H9 (cell line): ENCODE measurements at regions not wholly inside any gene's neighbourhood (a gene's known extent, or its start where the extent isn't known, plus 50 kb on each side); places are given as distances from the start of the nearest gene placed in this dataset.

ENCODE experiments used
- DNase-seq: peaks from one replicate; pipeline ENCODE4 v3.0.0-alpha.2; 2017
- H2AFZ ChIP-seq: one replicate; pipeline ENCODE4 v1.6.1; 2013; ENCODE audit warnings: mild to moderate bottlenecking, low read length, control low read depth, moderate library complexity
- H2AK5ac ChIP-seq: 2 replicates; pipeline ENCODE4 v1.6.1; 2013; ENCODE audit warnings: low read length, control low read depth, mixed read lengths; ENCODE audit not compliant: insufficient read length
- H2BK120ac ChIP-seq: one replicate; pipeline ENCODE4 v1.6.1; 2013; ENCODE audit warnings: low read depth, mild to moderate bottlenecking, low read length, control low read depth, inconsistent platforms; ENCODE audit not compliant: poor library complexity, severe bottlenecking
- H2BK12ac ChIP-seq: 2 replicates; pipeline ENCODE4 v1.6.1; 2013; ENCODE audit warnings: low read length, control low read depth, mixed read lengths, low read depth; ENCODE audit not compliant: insufficient read length
- H2BK15ac ChIP-seq: 2 replicates; pipeline ENCODE4 v1.6.1; 2013; ENCODE audit warnings: low read depth, low read length, control low read depth
- H2BK20ac ChIP-seq: one replicate; pipeline ENCODE4 v1.6.1; 2013; ENCODE audit warnings: low read depth, mild to moderate bottlenecking, low read length, control low read depth, inconsistent platforms; ENCODE audit not compliant: poor library complexity, severe bottlenecking
- H2BK5ac ChIP-seq: 2 replicates; pipeline ENCODE4 v1.6.1; 2013; ENCODE audit warnings: low read length, control low read depth, mixed read lengths; ENCODE audit not compliant: insufficient read length
- H3K14ac ChIP-seq: 2 replicates; pipeline ENCODE4 v1.6.1; 2013; ENCODE audit warnings: low read length, control low read depth; ENCODE audit not compliant: insufficient read depth
- H3K18ac ChIP-seq: 2 replicates; pipeline ENCODE4 v1.6.1; 2013; ENCODE audit warnings: low read depth, mild to moderate bottlenecking, mixed read lengths, low read length, control low read depth; ENCODE audit not compliant: insufficient read length
- H3K23ac ChIP-seq: 2 replicates; pipeline ENCODE4 v1.6.1; 2013; ENCODE audit warnings: low read length, control low read depth, mixed read lengths, low read depth; ENCODE audit not compliant: insufficient read length
- H3K23me2 ChIP-seq: 2 replicates; pipeline ENCODE4 v1.6.1; 2013; ENCODE audit warnings: low read depth, mild to moderate bottlenecking, mixed read lengths, low read length, control low read depth; ENCODE audit not compliant: insufficient read length, poor library complexity, severe bottlenecking
- H3K27ac ChIP-seq: 2 replicates; pipeline ENCODE4 v1.5.1; 2013; ENCODE audit warnings: low read length, control low read depth, mixed read lengths, low read depth; ENCODE audit not compliant: insufficient read length
- H3K27me3 ChIP-seq: 2 replicates; pipeline ENCODE4 v1.6.1; 2013; ENCODE audit warnings: low read length, control low read depth, inconsistent platforms; ENCODE audit not compliant: insufficient read depth
- H3K4ac ChIP-seq: 2 replicates; pipeline ENCODE4 v1.6.1; 2013; ENCODE audit warnings: low read depth, mild to moderate bottlenecking, control low read depth, inconsistent platforms, low read length, moderate library complexity
- H3K4me1 ChIP-seq: 2 replicates; pipeline ENCODE4 v1.6.1; 2013; ENCODE audit warnings: low read length, control low read depth, inconsistent platforms; ENCODE audit not compliant: insufficient read depth
- H3K4me2 ChIP-seq: 2 replicates; pipeline ENCODE4 v1.6.1; 2013; ENCODE audit warnings: low read length, control low read depth, mixed read lengths; ENCODE audit not compliant: insufficient read length, insufficient read depth
- H3K56ac ChIP-seq: 2 replicates; pipeline ENCODE4 v1.6.1; 2013; ENCODE audit warnings: low read depth, mild to moderate bottlenecking, mixed read lengths, low read length, control low read depth; ENCODE audit not compliant: insufficient read length
- H3K79me1 ChIP-seq: 2 replicates; pipeline ENCODE4 v1.6.1; 2013; ENCODE audit warnings: low read depth, mild to moderate bottlenecking, moderate library complexity, low read length, control low read depth, inconsistent platforms; ENCODE audit not compliant: insufficient read depth, poor library complexity, severe bottlenecking
- H3K79me2 ChIP-seq: 2 replicates; pipeline ENCODE4 v1.6.1; 2013; ENCODE audit warnings: low read length, control low read depth, inconsistent platforms; ENCODE audit not compliant: insufficient read depth
- H3K9ac ChIP-seq: 2 replicates; pipeline ENCODE4 v1.6.1; 2013; ENCODE audit warnings: low read length, control low read depth, mixed read lengths; ENCODE audit not compliant: insufficient read length; ENCODE audit errors: extremely low read depth
- H3K9me3 ChIP-seq: one replicate; pipeline ENCODE4 v1.6.1; 2013; ENCODE audit warnings: low read depth, low read length, inconsistent platforms; ENCODE audit not compliant: control insufficient read depth
- H3T11ph ChIP-seq: one replicate; pipeline ENCODE4 v1.6.1; 2013; ENCODE audit warnings: mild to moderate bottlenecking, low read length, control low read depth, inconsistent platforms
- H4K20me1 ChIP-seq: one replicate; pipeline ENCODE4 v1.6.1; 2013; ENCODE audit not compliant: control insufficient read depth, insufficient read length, insufficient read depth
- H4K5ac ChIP-seq: 2 replicates; pipeline ENCODE4 v1.6.1; 2013; ENCODE audit warnings: low read depth, mild to moderate bottlenecking, mixed read lengths, low read length, control low read depth; ENCODE audit not compliant: insufficient read length
- H4K8ac ChIP-seq: replicated peaks from 2 replicates; pipeline ENCODE4 v1.6.1; 2013; ENCODE audit warnings: low read length, control low read depth, mixed read lengths, low read depth; ENCODE audit not compliant: insufficient read length
- H4K91ac ChIP-seq: 2 replicates; pipeline ENCODE4 v1.6.1; 2013; ENCODE audit warnings: low read depth, mild to moderate bottlenecking, moderate library complexity, mixed read lengths, low read length, control low read depth; ENCODE audit not compliant: insufficient read length
- H3K27ac Mint-ChIP-seq, 3 experiments: 2 replicates in 2 of 3; 3 replicates in 1 of 3; pipeline ENCODE4 v1.8.0; 2020 to 2021; ENCODE audit warnings: mixed read lengths in 3 of 3, mild to moderate bottlenecking in 1 of 3, moderate library complexity in 1 of 3
- H3K27me3 Mint-ChIP-seq: 2 replicates; pipeline ENCODE4 v1.8.0; 2021; ENCODE audit warnings: low read depth, mild to moderate bottlenecking, moderate library complexity, mixed read lengths
- H3K36me3 Mint-ChIP-seq, 3 experiments: 2 replicates in 2 of 3; 3 replicates in 1 of 3; pipeline ENCODE4 v1.8.0; 2020 to 2021; ENCODE audit warnings: low read depth in 3 of 3, mixed read lengths in 3 of 3; ENCODE audit not compliant: insufficient read depth in 1 of 3
- H3K4me1 Mint-ChIP-seq, 2 experiments: 2 replicates each; pipeline ENCODE4 v1.8.0; 2020; ENCODE audit warnings: mixed read lengths in 2 of 2
- H3K4me3 Mint-ChIP-seq, 2 experiments: 2 replicates in 1 of 2; 3 replicates in 1 of 2; pipeline ENCODE4 v1.8.0; 2020 to 2021; ENCODE audit warnings: mild to moderate bottlenecking in 2 of 2, mixed read lengths in 2 of 2, moderate library complexity in 1 of 2
- H3K9me3 Mint-ChIP-seq, 2 experiments: 2 replicates in 1 of 2; 3 replicates in 1 of 2; pipeline ENCODE4 v1.8.0; 2020; ENCODE audit warnings: mild to moderate bottlenecking in 2 of 2, mixed read lengths in 2 of 2, moderate library complexity in 1 of 2
- WGBS: extraction: QIAGEN DNeasy Blood & Tissue Kit; methylation state at CpG from one replicate; pipeline ENCODE4 v1.1.7; 2013; ENCODE audit warnings: missing lambda C conversion rate, low lambda C conversion rate, mixed read lengths; ENCODE audit not compliant: insufficient read length; ENCODE audit errors: extremely low coverage; 5-methylcytosine and 5-hydroxymethylcytosine counted together
- TF ChIP-seq, protein P1 (sequence below): fragments of 200-600 bp; sonication (generic); conservative IDR thresholded peaks from 3 replicates; pipeline ENCODE4 v1.8.0; 2021; ENCODE audit warnings: antibody characterized with exemption, mild to moderate bottlenecking

DNA sequence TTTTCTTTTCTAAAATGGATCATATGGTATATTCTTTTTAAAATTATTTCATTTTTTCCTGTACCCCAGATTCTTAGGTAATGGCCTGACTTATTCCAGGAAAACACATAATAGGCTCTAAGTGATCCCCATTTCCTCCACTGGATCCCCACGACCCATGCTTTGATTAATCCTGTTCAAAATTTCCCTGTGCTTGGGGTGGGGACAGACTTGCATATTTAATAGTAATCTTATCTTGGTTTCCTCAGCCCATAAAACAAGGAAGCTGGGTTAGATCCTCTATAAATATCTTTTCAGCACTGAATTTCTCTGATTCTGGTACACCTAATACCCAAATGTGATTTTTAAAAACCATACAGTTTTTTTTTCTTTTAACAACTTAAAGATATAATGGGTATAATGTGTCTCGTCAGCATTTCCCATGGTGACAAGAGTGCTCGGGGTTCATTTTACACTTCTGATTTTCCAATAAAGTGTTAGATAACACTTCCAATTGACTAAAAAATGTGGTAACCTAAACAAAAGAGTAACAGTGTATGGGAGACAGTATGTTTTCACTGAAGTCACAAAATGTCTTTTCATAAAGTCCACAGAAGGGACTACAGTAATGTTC lies 693.5 kb upstream of the TENM3 start:
- Histone ChIP-seq H3K23me2 (no peaks in the 10 kb centered on the region), H3K27me3 (no peaks in the 10 kb centered on the region), H3K4me1 (peaks cover 4% of the 10 kb centered on the region; the same call in 1 of the 2 replicates), H3K79me2 (no peaks in the 10 kb centered on the region), H3K14ac (no peak overlapping the region), H2BK12ac (no peak overlapping the region), H4K5ac (no peak overlapping the region), H3K27ac (no peak overlapping the region), H2AK5ac (no peak overlapping the region), H2BK120ac (no peak overlapping the region), H2AFZ (no peak overlapping the region), H3K9me3 (no peaks in the 10 kb centered on the region), H4K91ac (no peak overlapping the region), H4K20me1 (no peaks in the 10 kb centered on the region), H2BK15ac (no peak overlapping the region), H3K23ac (no peak overlapping the region), H3K56ac (no peak overlapping the region), H3K9ac (no peak overlapping the region), H3K4me2 (no peak overlapping the region), H3T11ph (no peak overlapping the region), H2BK20ac (no peak overlapping the region), H3K4ac (no peak overlapping the region), H2BK5ac (no peak overlapping the region), H3K79me1 (no peaks in the 10 kb centered on the region), H3K18ac (no peak overlapping the region), H4K8ac (no peak overlapping the region)
- H3K27ac Mint-ChIP-seq = no peak overlapping the region
- H3K27me3 Mint-ChIP-seq = no peaks in the 10 kb centered on the region
- TF ChIP-seq, protein P1, sequence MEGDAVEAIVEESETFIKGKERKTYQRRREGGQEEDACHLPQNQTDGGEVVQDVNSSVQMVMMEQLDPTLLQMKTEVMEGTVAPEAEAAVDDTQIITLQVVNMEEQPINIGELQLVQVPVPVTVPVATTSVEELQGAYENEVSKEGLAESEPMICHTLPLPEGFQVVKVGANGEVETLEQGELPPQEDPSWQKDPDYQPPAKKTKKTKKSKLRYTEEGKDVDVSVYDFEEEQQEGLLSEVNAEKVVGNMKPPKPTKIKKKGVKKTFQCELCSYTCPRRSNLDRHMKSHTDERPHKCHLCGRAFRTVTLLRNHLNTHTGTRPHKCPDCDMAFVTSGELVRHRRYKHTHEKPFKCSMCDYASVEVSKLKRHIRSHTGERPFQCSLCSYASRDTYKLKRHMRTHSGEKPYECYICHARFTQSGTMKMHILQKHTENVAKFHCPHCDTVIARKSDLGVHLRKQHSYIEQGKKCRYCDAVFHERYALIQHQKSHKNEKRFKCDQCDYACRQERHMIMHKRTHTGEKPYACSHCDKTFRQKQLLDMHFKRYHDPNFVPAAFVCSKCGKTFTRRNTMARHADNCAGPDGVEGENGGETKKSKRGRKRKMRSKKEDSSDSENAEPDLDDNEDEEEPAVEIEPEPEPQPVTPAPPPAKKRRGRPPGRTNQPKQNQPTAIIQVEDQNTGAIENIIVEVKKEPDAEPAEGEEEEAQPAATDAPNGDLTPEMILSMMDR = no peak
- WGBS = no CpG with 5 or more reads among the region's 3 CpGs
- H3K36me3 Mint-ChIP-seq = no peaks in the 10 kb centered on the region; a peak in 1 of 7 replicates
- peaks cover 14 to 15% of the 10 kb centered on the region in 2 experiments for H3K4me1 Mint-ChIP-seq
- H3K9me3 Mint-ChIP-seq = no peaks in the 10 kb centered on the region; a peak in 1 of 5 replicates
- no peak for DNase-seq
- no peak overlapping the region for H3K4me3 Mint-ChIP-seq
